ENCODE measurements at regions not wholly inside any gene's neighbourhood (a gene's known extent, or its start where the extent isn't known, plus 50 kb on each side); places are given as distances from the start of the nearest gene placed in this dataset.

DNA sequence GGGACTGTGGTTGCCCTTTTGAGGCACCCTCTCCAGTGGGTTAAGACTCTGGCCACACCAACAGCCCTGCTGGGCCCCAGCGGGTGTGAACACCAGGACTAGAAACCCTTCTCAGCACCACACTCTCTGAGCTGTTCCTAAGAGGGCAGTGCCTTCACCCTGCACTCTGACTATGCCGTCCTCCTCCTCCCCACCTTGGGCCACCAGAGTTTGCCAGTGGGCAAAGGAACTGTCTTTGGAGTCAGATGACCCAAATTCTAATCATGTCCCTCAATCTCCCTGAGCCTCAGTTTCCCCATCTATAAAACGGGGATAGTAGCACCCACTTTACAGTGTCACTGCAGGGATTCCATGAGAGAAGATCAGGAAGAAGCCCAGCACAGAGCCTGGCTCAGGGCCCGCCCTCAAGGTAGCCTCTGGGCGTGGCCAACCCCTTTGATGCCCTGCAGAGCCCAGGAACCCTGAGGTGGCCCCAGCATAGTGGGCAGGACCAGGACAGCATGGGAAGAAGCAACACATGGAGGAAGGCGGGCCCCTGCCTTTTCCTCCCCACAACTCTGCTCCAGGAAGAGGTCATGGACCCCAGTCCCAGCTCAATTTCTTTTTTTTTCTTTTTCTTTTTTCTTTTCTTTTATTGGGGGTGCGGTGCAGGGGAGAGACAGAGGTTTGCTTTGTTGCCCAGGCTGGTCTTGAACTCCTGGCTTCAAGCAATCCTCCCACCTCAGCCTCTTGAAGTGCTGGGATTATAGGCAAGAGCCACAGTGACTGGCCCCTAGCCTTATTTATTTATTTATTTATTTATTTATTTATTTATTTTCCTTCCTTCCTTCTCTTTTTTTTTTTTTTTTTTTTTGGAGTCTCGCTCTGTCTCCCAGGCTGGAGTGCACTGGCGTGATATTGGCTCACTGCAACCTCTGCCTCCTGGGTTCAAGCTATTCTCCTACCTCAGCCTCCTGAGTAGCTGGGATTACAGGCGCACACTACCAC, 115.7 kb upstream of the LINGO1 start (continued):
- TF ChIP-seq, protein P1, sequence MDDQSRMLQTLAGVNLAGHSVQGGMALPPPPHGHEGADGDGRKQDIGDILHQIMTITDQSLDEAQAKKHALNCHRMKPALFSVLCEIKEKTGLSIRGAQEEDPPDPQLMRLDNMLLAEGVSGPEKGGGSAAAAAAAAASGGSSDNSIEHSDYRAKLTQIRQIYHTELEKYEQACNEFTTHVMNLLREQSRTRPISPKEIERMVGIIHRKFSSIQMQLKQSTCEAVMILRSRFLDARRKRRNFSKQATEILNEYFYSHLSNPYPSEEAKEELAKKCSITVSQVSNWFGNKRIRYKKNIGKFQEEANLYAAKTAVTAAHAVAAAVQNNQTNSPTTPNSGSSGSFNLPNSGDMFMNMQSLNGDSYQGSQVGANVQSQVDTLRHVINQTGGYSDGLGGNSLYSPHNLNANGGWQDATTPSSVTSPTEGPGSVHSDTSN (CRISPR knock-in tag; IDR thresholded peaks at IDR 0.05): no peak
- TF ChIP-seq ZBTB8A (tag by site-specific recombination; IDR thresholded peaks at IDR 0.05) (peak; percentile 54; the same call in 1 of the 2 replicates), ZNF366 (tag by site-specific recombination; conservative IDR thresholded peaks at IDR 0.05) (peak; percentile 39; the same call in 1 of the 2 replicates), YY1 (tag by site-specific recombination; IDR thresholded peaks at IDR 0.05) (no peak), ZBTB20 (tag by site-specific recombination; IDR thresholded peaks at IDR 0.05) (0 out of 2 replicates have a peak, but pooled peaks have one; percentile 34), RBAK (tag by site-specific recombination; IDR thresholded peaks at IDR 0.05) (0 out of 2 replicates have a peak, but pooled peaks have one; percentile 35), ZNF558 (tag by site-specific recombination; IDR thresholded peaks at IDR 0.05) (0 out of 2 replicates have a peak, but pooled peaks have one; percentile 36), ZNF10 (tag by site-specific recombination; IDR thresholded peaks at IDR 0.05) (no peak), ZIC2 (tag by site-specific recombination; IDR thresholded peaks at IDR 0.05) (peak; percentile 44; the same call in 1 of the 2 replicates), ZNF37A (tag by site-specific recombination; IDR thresholded peaks at IDR 0.05) (no peak), ZNF521 (tag by site-specific recombination; IDR thresholded peaks at IDR 0.05) (no peak), PRDM1 (tag by site-specific recombination; IDR thresholded peaks at IDR 0.05) (no peak), ZNF112 (tag by site-specific recombination; IDR thresholded peaks at IDR 0.05) (no peak), SP2 (tag by site-specific recombination; IDR thresholded peaks at IDR 0.05) (peak; percentile 38), ZNF433 (tag by site-specific recombination; IDR thresholded peaks at IDR 0.05; ENCODE audit: low read depth) (0 out of 2 replicates have a peak, but pooled peaks have one; percentile 23), ZNF426 (tag by site-specific recombination; IDR thresholded peaks at IDR 0.05) (peak; percentile 47)
- TF ChIP-seq, protein P2, sequence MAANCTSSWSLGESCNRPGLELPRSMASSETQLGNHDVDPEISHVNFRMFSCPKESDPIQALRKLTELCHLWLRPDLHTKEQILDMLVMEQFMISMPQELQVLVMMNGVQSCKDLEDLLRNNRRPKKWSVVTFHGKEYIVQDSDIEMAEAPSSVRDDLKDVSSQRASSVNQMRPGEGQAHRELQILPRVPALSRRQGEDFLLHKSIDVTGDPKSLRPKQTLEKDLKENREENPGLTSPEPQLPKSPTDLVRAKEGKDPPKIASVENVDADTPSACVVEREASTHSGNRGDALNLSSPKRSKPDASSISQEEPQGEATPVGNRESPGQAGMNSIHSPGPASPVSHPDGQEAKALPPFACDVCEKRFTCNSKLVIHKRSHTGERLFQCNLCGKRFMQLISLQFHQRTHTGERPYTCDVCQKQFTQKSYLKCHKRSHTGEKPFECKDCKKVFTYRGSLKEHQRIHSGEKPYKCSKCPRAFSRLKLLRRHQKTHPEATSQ (tag by site-specific recombination; IDR thresholded peaks at IDR 0.05): no peak
- TF ChIP-seq, protein P3, sequence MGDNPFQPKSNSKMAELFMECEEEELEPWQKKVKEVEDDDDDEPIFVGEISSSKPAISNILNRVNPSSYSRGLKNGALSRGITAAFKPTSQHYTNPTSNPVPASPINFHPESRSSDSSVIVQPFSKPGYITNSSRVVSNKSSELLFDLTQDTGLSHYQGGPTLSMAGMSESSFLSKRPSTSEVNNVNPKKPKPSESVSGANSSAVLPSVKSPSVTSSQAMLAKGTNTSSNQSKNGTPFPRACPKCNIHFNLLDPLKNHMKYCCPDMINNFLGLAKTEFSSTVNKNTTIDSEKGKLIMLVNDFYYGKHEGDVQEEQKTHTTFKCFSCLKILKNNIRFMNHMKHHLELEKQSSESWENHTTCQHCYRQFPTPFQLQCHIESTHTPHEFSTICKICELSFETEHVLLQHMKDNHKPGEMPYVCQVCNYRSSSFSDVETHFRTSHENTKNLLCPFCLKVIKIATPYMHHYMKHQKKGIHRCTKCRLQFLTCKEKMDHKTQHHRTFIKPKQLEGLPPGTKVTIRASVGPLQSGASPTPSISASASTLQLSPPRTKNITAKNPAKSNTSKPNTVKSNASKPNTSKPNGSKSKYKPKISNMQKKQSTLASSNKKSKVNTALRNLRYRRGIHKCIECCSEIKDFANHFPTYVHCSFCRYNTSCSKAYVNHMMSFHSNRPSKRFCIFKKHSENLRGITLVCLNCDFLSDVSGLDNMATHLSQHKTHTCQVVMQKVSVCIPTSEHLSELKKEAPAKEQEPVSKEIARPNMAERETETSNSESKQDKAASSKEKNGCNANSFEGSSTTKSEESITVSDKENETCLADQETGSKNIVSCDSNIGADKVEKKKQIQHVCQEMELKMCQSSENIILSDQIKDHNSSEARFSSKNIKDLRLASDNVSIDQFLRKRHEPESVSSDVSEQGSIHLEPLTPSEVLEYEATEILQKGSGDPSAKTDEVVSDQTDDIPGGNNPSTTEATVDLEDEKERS (tag by site-specific recombination; IDR thresholded peaks at IDR 0.05): no peak
- TF ChIP-seq, protein P4, sequence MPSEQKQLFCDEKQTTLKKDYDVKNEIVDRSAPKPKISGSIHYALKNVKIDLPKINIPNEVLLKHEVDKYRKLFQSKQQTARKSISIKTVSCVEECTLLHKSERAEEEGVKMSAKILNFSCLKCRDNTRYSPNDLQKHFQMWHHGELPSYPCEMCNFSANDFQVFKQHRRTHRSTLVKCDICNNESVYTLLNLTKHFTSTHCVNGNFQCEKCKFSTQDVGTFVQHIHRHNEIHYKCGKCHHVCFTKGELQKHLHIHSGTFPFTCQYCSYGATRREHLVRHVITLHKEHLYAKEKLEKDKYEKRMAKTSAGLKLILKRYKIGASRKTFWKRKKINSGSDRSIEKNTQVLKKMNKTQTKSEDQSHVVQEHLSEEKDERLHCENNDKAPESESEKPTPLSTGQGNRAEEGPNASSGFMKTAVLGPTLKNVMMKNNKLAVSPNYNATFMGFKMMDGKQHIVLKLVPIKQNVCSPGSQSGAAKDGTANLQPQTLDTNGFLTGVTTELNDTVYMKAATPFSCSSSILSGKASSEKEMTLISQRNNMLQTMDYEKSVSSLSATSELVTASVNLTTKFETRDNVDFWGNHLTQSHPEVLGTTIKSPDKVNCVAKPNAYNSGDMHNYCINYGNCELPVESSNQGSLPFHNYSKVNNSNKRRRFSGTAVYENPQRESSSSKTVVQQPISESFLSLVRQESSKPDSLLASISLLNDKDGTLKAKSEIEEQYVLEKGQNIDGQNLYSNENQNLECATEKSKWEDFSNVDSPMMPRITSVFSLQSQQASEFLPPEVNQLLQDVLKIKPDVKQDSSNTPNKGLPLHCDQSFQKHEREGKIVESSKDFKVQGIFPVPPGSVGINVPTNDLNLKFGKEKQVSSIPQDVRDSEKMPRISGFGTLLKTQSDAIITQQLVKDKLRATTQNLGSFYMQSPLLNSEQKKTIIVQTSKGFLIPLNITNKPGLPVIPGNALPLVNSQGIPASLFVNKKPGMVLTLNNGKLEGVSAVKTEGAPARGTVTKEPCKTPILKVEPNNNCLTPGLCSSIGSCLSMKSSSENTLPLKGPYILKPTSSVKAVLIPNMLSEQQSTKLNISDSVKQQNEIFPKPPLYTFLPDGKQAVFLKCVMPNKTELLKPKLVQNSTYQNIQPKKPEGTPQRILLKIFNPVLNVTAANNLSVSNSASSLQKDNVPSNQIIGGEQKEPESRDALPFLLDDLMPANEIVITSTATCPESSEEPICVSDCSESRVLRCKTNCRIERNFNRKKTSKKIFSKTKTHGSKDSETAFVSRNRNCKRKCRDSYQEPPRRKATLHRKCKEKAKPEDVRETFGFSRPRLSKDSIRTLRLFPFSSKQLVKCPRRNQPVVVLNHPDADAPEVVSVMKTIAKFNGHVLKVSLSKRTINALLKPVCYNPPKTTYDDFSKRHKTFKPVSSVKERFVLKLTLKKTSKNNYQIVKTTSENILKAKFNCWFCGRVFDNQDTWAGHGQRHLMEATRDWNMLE (tag by site-specific recombination; conservative IDR thresholded peaks at IDR 0.05; ENCODE audit: low read depth): peak; percentile 74

All from HEK293 (cell line).